Stomach smooth muscle (tissue), 2 donors: ENCODE measurements at regions not wholly inside any gene's neighbourhood (a gene's known extent, or its start where the extent isn't known, plus 50 kb on each side); places are given as distances from the start of the nearest gene placed in this dataset.

ENCODE experiments used
- H3K27ac ChIP-seq: one replicate; pipeline ENCODE4 v1.7.0; 2013; ENCODE audit warnings: mild to moderate bottlenecking, low read length, inconsistent platforms
- H3K27me3 ChIP-seq, 2 donors: one replicate each; pipeline ENCODE4 v1.7.0; 2013; ENCODE audit warnings: low read length in 2 of 2; ENCODE audit not compliant: insufficient read depth in 2 of 2, control insufficient read depth in 1 of 2
- H3K36me3 ChIP-seq, 2 donors: one replicate each; pipeline ENCODE4 v1.7.0; 2013; ENCODE audit warnings: low read length in 2 of 2; ENCODE audit not compliant: control insufficient read depth in 2 of 2, insufficient read depth in 2 of 2
- H3K4me1 ChIP-seq: one replicate; pipeline ENCODE4 v1.7.0; 2013; ENCODE audit warnings: low read length; ENCODE audit not compliant: control insufficient read depth, insufficient read depth
- H3K4me3 ChIP-seq, 2 donors: one replicate each; pipeline ENCODE4 v1.7.0; 2013; ENCODE audit warnings: low read length in 2 of 2
- H3K9ac ChIP-seq, 2 donors: one replicate each; pipeline ENCODE4 v1.7.0; 2013; ENCODE audit warnings: low read length in 2 of 2, mild to moderate bottlenecking in 1 of 2
- H3K9me3 ChIP-seq, 2 donors: one replicate each; pipeline ENCODE4 v1.7.0; 2013; ENCODE audit warnings: low read length in 2 of 2; ENCODE audit not compliant: control insufficient read depth in 2 of 2
- donor health status: healthy.
- donor health status: Pancreatic carcinoma.

- Histone ChIP-seq H3K27me3 (no peaks in the 10 kb centered on the region), H3K9me3 (no peaks in the 10 kb centered on the region), H3K4me1 (peaks cover 7% of the 10 kb centered on the region), H3K36me3 (no peaks in the 10 kb centered on the region), H3K27ac (no peak overlapping the region), H3K9ac (no peak overlapping the region), H3K4me3 (no peak overlapping the region)
These were observed 248.4 kb upstream of the KLF6 start for GRCh38 chr10:4033341-4033896.

GRCh38 chr10:4029866-4030265 is 244.9 kb upstream of the KLF6 start:
- peaks cover 4% of the 10 kb centered on the region for H3K4me1 ChIP-seq
- H3K36me3 ChIP-seq, result no peaks in the 10 kb centered on the region
- H3K9me3 ChIP-seq, result no peaks in the 10 kb centered on the region
- no peak overlapping the region for H3K9ac ChIP-seq
- H3K27me3 ChIP-seq, result no peaks in the 10 kb centered on the region
- H3K4me3 ChIP-seq, result no peak overlapping the region
- no peak overlapping the region for H3K27ac ChIP-seq

GRCh38 chr10:4028854-4029583 is 244.0 kb upstream of the KLF6 start:
- Histone ChIP-seq H3K27ac (no peak overlapping the region), H3K36me3 (no peaks in the 10 kb centered on the region)

GRCh38 chr10:4028027-4028471 is 243.0 kb upstream of the KLF6 start:
- H3K4me1 ChIP-seq, result no peaks in the 10 kb centered on the region
- no peak overlapping the region for H3K4me3 ChIP-seq
- no peaks in the 10 kb centered on the region for H3K9me3 ChIP-seq
- no peak overlapping the region for H3K9ac ChIP-seq
- no peaks in the 10 kb centered on the region for H3K36me3 ChIP-seq
- no peaks in the 10 kb centered on the region for H3K27me3 ChIP-seq
- no peak overlapping the region for H3K27ac ChIP-seq

More at GRCh38 chr10:4028854-4029583, 244.0 kb upstream of the KLF6 start:
- Histone ChIP-seq H3K9me3 (no peaks in the 10 kb centered on the region), H3K4me3 (no peak overlapping the region), H3K4me1 (no peaks in the 10 kb centered on the region), H3K27me3 (no peaks in the 10 kb centered on the region), H3K9ac (no peak overlapping the region)

GRCh38 chr10:4025339-4025738 is 240.3 kb upstream of the KLF6 start:
- H3K27me3 ChIP-seq, result no peaks in the 10 kb centered on the region

GRCh38 chr10:4024516-4025245 is 239.7 kb upstream of the KLF6 start:
- Histone ChIP-seq H3K27me3 (no peaks in the 10 kb centered on the region), H3K9ac (no peak overlapping the region), H3K4me3 (no peak overlapping the region), H3K27ac (no peak overlapping the region), H3K9me3 (no peaks in the 10 kb centered on the region), H3K36me3 (no peaks in the 10 kb centered on the region), H3K4me1 (no peaks in the 10 kb centered on the region)

More at GRCh38 chr10:4025339-4025738, 240.3 kb upstream of the KLF6 start:
- Histone ChIP-seq H3K4me1 (no peaks in the 10 kb centered on the region), H3K9ac (no peak overlapping the region), H3K27ac (no peak overlapping the region), H3K36me3 (no peaks in the 10 kb centered on the region), H3K9me3 (no peaks in the 10 kb centered on the region), H3K4me3 (no peak overlapping the region)

GRCh38 chr10:4024027-4024426 is 239.0 kb upstream of the KLF6 start:
- H3K27me3 ChIP-seq, result no peaks in the 10 kb centered on the region
- no peaks in the 10 kb centered on the region for H3K9me3 ChIP-seq
- H3K36me3 ChIP-seq, result no peaks in the 10 kb centered on the region
- H3K4me3 ChIP-seq, result no peak overlapping the region
- no peak overlapping the region for H3K9ac ChIP-seq
- no peak overlapping the region for H3K27ac ChIP-seq
- no peaks in the 10 kb centered on the region for H3K4me1 ChIP-seq

GRCh38 chr10:4022473-4022872 is 237.5 kb upstream of the KLF6 start:
- Histone ChIP-seq H3K27me3 (no peaks in the 10 kb centered on the region), H3K4me3 (no peak overlapping the region), H3K36me3 (no peaks in the 10 kb centered on the region), H3K9ac (no peak overlapping the region), H3K27ac (no peak overlapping the region), H3K9me3 (no peaks in the 10 kb centered on the region), H3K4me1 (no peaks in the 10 kb centered on the region)

GRCh38 chr10:4020631-4021030 is 235.6 kb upstream of the KLF6 start:
- Histone ChIP-seq H3K9ac (no peak overlapping the region), H3K27ac (no peak overlapping the region), H3K4me3 (no peak overlapping the region), H3K9me3 (no peaks in the 10 kb centered on the region), H3K4me1 (no peaks in the 10 kb centered on the region), H3K36me3 (no peaks in the 10 kb centered on the region), H3K27me3 (no peaks in the 10 kb centered on the region)

GRCh38 chr10:4018054-4018511 is 233.1 kb upstream of the KLF6 start:
- no peaks in the 10 kb centered on the region for H3K9me3 ChIP-seq
- H3K27me3 ChIP-seq, result no peaks in the 10 kb centered on the region
- H3K36me3 ChIP-seq, result no peaks in the 10 kb centered on the region
- H3K4me1 ChIP-seq, result peaks cover 6% of the 10 kb centered on the region
- H3K9ac ChIP-seq, result no peak overlapping the region
- H3K4me3 ChIP-seq, result no peak overlapping the region
- H3K27ac ChIP-seq, result no peak overlapping the region
